Activated CD8-positive, alpha-beta memory T cell treated with anti-CD3 and anti-CD28 coated beads, Interleukin-2, amount 50 U/mL, for 24 hours (primary cell): ENCODE measurements at regions not wholly inside any gene's neighbourhood (a gene's known extent, or its start where the extent isn't known, plus 50 kb on each side); places are given as distances from the start of the nearest gene placed in this dataset.
"Not testable (repeated sequence)": the region's sequence is repeated elsewhere in the genome, so short reads cannot be mapped to it uniquely, and the experiment has no call there.

Experiments
- DNase-seq: peaks from one replicate; pipeline ENCODE4 v3.0.0-alpha.2; 2020; ENCODE audit errors: extremely low read depth

GRCh38 chr5:1748271-1748670 lies 51.4 kb downstream of the MRPL36 start:
- no peak for DNase-seq

GRCh38 chr5:1747803-1748085 lies 51.9 kb downstream of the MRPL36 start:
- DNase-seq: no peak

GRCh38 chr5:1747079-1747802 lies 52.4 kb downstream of the MRPL36 start:
- DNase-seq: no peak

- no peak for DNase-seq
Measured at GRCh38 chr5:1746371-1747078, 53.1 kb downstream of the MRPL36 start.

GRCh38 chr5:1745796-1746370 lies 53.8 kb downstream of the MRPL36 start:
- DNase-seq: no peak

GRCh38 chr5:1745123-1745795 lies 54.4 kb downstream of the MRPL36 start:
- no peak for DNase-seq

GRCh38 chr5:1744393-1745122 lies 55.1 kb downstream of the MRPL36 start:
- no peak for DNase-seq

- no peak for DNase-seq
Measured at GRCh38 chr5:1743769-1744085, 55.9 kb downstream of the MRPL36 start.

- no peak for DNase-seq
Measured at GRCh38 chr5:1743061-1743768, 56.4 kb downstream of the MRPL36 start.

GRCh38 chr5:1737790-1738405 lies 61.7 kb downstream of the MRPL36 start:
- DNase-seq: no peak

GRCh38 chr5:1736889-1737711 lies 62.5 kb downstream of the MRPL36 start:
- DNase-seq: no peak

GRCh38 chr5:1736065-1736464 lies 63.6 kb downstream of the MRPL36 start:
- DNase-seq: no peak

- no peak for DNase-seq
Measured at GRCh38 chr5:1735320-1735970, 64.2 kb downstream of the MRPL36 start.

GRCh38 chr5:1734908-1735289 lies 64.7 kb downstream of the MRPL36 start:
- DNase-seq: no peak

GRCh38 chr5:1734271-1734907 lies 65.2 kb downstream of the MRPL36 start:
- no peak for DNase-seq

- no peak for DNase-seq
Measured at GRCh38 chr5:1733369-1733768, 66.3 kb downstream of the MRPL36 start.

GRCh38 chr5:1732945-1733344 lies 66.7 kb downstream of the MRPL36 start:
- DNase-seq: no peak

- no peak for DNase-seq
Measured at GRCh38 chr5:1732238-1732941, 67.2 kb downstream of the MRPL36 start.

GRCh38 chr5:1731855-1732237 lies 67.8 kb downstream of the MRPL36 start:
- DNase-seq: not testable (repeated sequence)
